ENCODE measurements at regions not wholly inside any gene's neighbourhood (a gene's known extent, or its start where the extent isn't known, plus 50 kb on each side); places are given as distances from the start of the nearest gene placed in this dataset.
"Not testable (repeated sequence)": the region's sequence is repeated elsewhere in the genome, so short reads cannot be mapped to it uniquely, and the experiment has no call there.

DNA sequence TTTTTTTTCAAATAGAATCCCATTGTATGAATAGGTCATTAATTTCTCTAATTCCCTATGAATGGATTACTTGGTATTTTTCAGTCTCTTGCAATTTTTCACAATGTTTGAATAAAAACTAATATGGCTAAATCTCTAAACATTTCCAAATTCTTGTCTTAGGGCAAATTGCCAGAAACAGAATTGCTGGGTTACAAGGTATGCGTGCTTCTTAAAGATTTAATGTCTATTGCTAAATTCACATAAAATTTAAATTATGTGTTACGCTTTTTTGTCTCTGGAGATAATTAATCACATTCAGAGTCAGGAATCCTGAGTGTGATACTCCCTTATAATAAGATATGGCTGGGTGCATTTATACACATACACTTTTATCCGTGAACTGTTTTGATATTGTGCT, 264.5 kb upstream of the TBL1XR1 start:
- Histone ChIP-seq H3K27me3 (ENCODE audit: control insufficient read depth in 3 of 3, insufficient read depth in 3 of 3, low read length in 3 of 3) (no peaks in the 10 kb centered on the region), H3K27ac (ENCODE audit: low read depth in 1 of 3, low read length in 2 of 3) (no peak overlapping the region), H3K9me3 (ENCODE audit: control insufficient read depth in 2 of 2, insufficient read depth in 1 of 2, low read depth in 1 of 2, low read length in 1 of 2) (peaks cover 0 to 12% of the 10 kb centered on the region in 2 donors), H3K4me1 (ENCODE audit: control insufficient read depth in 3 of 3, insufficient read depth in 2 of 3, low read depth in 1 of 3, low read length in 2 of 3) (peaks cover 0 to 3% (median 0%) of the 10 kb centered on the region in 3 donors), H3K36me3 (ENCODE audit: control insufficient read depth in 3 of 3, insufficient read depth in 2 of 3, low read depth in 1 of 3, low read length in 3 of 3) (no peaks in the 10 kb centered on the region), H3K4me3 (ENCODE audit: low read depth in 1 of 3, low read length in 3 of 3) (no peak overlapping the region)
- no peak for DNase-seq
- FAIRE-seq, result no peak
- 93 to 95% (median 95%) methylated on average over 3 of the region's 3 CpGs for WGBS, 3 donors

- not testable (repeated sequence) for H3K27me3 ChIP-seq (ENCODE audit: control insufficient read depth in 3 of 3, insufficient read depth in 3 of 3, low read length in 3 of 3); FAIRE-seq; H3K36me3 ChIP-seq (ENCODE audit: control insufficient read depth in 3 of 3, insufficient read depth in 2 of 3, low read depth in 1 of 3, low read length in 3 of 3); H3K4me3 ChIP-seq (ENCODE audit: low read depth in 1 of 3, low read length in 3 of 3); H3K27ac ChIP-seq (ENCODE audit: low read depth in 1 of 3, low read length in 2 of 3); H3K9me3 ChIP-seq (ENCODE audit: control insufficient read depth in 2 of 2, insufficient read depth in 1 of 2, low read depth in 1 of 2, low read length in 1 of 2); H3K4me1 ChIP-seq (ENCODE audit: control insufficient read depth in 3 of 3, insufficient read depth in 2 of 3, low read depth in 1 of 3, low read length in 2 of 3); DNase-seq
- WGBS, 3 donors, result 67 to 91% (median 70%) methylated on average over 2 of the region's 2 CpGs
Observed at GRCh38 chr3:177463341-177463740, 266.1 kb upstream of the TBL1XR1 start.

DNA sequence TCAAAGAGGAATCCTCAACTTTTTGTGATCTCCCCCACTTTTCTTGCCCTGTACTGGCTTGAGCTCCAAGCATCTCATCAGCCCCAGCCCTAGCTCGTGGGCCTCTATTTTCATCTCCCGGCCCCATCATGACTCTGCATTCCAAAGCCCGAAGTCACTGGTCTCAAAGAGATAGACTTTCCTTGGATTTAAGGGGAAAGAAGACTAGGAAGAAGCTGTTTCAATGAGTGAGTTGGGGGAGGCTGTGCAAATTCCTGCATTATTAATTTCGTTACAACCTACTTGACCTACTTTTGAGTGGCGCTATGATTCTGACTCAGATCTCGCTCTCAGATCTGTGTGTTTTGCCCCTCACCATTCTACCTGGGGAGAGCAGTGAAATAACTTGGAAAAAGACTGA, 266.6 kb upstream of the TBL1XR1 start:
- 70 to 86% (median 79%) methylated on average over 6 of the region's 6 CpGs for WGBS, 3 donors
- Histone ChIP-seq H3K27me3 (ENCODE audit: control insufficient read depth in 3 of 3, insufficient read depth in 3 of 3, low read length in 3 of 3) (no peaks in the 10 kb centered on the region), H3K27ac (ENCODE audit: low read depth in 1 of 3, low read length in 2 of 3) (no peak overlapping the region), H3K4me3 (ENCODE audit: low read depth in 1 of 3, low read length in 3 of 3) (no peak overlapping the region), H3K36me3 (ENCODE audit: control insufficient read depth in 3 of 3, insufficient read depth in 2 of 3, low read depth in 1 of 3, low read length in 3 of 3) (no peaks in the 10 kb centered on the region), H3K4me1 (ENCODE audit: control insufficient read depth in 3 of 3, insufficient read depth in 2 of 3, low read depth in 1 of 3, low read length in 2 of 3) (peaks cover 2 to 7% (median 3%) of the 10 kb centered on the region in 3 donors), H3K9me3 (ENCODE audit: control insufficient read depth in 2 of 2, insufficient read depth in 1 of 2, low read depth in 1 of 2, low read length in 1 of 2) (no peaks in the 10 kb centered on the region)
- FAIRE-seq, result no peak
- no peak for DNase-seq

DNA sequence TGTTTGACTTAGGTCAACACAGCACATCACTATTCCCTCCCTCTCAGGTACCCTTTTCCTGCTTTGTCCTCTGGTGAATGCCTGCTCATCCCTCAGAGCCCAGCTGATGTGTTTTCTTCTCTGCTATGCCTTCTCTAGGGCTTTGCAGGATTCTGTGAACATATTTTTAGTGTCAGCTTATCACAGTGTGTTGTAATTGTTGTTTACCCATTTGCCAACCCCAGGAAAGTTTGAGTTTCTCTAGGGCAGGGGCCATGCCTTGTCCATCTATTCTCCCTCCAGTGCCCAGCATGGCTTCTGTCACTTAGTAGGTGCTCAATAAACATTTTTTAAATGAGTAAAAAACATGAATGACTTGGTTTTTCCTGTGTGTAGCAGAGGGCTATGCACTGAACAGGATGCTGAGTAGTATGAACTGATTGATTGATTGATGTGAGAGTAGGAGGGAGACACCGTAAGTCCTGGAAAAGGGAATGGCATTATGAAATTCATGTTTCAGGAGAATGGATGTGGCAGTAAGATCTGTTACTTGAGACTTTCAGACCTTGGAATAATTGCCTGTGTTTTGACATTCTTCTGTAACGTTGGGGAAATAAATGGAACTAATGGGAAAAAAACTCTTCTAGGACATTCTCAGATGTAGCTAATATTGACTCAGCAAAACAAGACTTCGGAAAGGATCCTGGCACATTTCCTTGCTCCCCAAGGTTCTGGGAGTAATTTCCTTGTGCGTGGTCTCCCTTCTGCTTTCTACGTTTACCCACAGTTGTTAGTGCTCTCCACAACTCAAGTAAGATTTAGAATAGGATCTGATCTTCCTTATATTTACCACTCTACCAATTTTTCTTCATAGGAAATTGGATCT, 267.3 kb upstream of the TBL1XR1 start:
- Histone ChIP-seq H3K27me3 (ENCODE audit: control insufficient read depth in 3 of 3, insufficient read depth in 3 of 3, low read length in 3 of 3) (no peaks in the 10 kb centered on the region), H3K4me3 (ENCODE audit: low read depth in 1 of 3, low read length in 3 of 3) (no peak overlapping the region), H3K4me1 (ENCODE audit: control insufficient read depth in 3 of 3, insufficient read depth in 2 of 3, low read depth in 1 of 3, low read length in 2 of 3) (peaks cover 2 to 7% (median 3%) of the 10 kb centered on the region in 3 donors), H3K9me3 (ENCODE audit: control insufficient read depth in 2 of 2, insufficient read depth in 1 of 2, low read depth in 1 of 2, low read length in 1 of 2) (no peaks in the 10 kb centered on the region), H3K36me3 (ENCODE audit: control insufficient read depth in 3 of 3, insufficient read depth in 2 of 3, low read depth in 1 of 3, low read length in 3 of 3) (no peaks in the 10 kb centered on the region), H3K27ac (ENCODE audit: low read depth in 1 of 3, low read length in 2 of 3) (no peak overlapping the region)
- 77 to 96% (median 88%) methylated on average over 5 of the region's 5 CpGs for WGBS, 3 donors
- no peak for FAIRE-seq
- DNase-seq, result no peak

DNA sequence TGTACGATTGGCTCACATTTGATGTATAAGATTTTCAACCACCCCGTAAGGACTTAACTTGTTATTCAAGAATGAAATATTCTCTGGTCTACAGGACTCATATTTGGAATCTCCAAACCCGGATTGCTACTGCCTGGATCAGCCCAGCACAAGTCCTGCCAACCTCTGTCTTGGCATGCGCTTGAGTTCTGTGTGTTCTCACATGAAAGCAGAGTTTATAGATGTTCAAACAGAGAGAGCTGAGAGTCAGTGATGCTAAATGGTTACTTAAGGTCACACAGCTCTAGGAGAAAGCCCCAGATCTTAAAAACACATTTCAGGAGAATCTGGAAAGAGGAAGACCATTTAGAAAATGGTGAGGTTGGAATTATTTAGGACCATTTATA, 268.0 kb upstream of the TBL1XR1 start:
- Histone ChIP-seq H3K27ac (ENCODE audit: low read depth in 1 of 3, low read length in 2 of 3) (no peak overlapping the region), H3K36me3 (ENCODE audit: control insufficient read depth in 3 of 3, insufficient read depth in 2 of 3, low read depth in 1 of 3, low read length in 3 of 3) (no peaks in the 10 kb centered on the region), H3K4me1 (ENCODE audit: control insufficient read depth in 3 of 3, insufficient read depth in 2 of 3, low read depth in 1 of 3, low read length in 2 of 3) (peaks cover 0 to 7% (median 2%) of the 10 kb centered on the region in 3 donors), H3K9me3 (ENCODE audit: control insufficient read depth in 2 of 2, insufficient read depth in 1 of 2, low read depth in 1 of 2, low read length in 1 of 2) (no peaks in the 10 kb centered on the region), H3K4me3 (ENCODE audit: low read depth in 1 of 3, low read length in 3 of 3) (no peak overlapping the region), H3K27me3 (ENCODE audit: control insufficient read depth in 3 of 3, insufficient read depth in 3 of 3, low read length in 3 of 3) (no peaks in the 10 kb centered on the region)
- WGBS, 3 donors, result 76 to 94% (median 93%) methylated on average over 4 of the region's 4 CpGs
- DNase-seq (no peak), FAIRE-seq (no peak)

GRCh38 chr3:177466074-177466473, 268.8 kb upstream of the TBL1XR1 start:
- no peak overlapping the region for H3K27ac ChIP-seq (ENCODE audit: low read depth in 1 of 3, low read length in 2 of 3)
- no peak overlapping the region for H3K4me3 ChIP-seq (ENCODE audit: low read depth in 1 of 3, low read length in 3 of 3)
- H3K36me3 ChIP-seq (ENCODE audit: control insufficient read depth in 3 of 3, insufficient read depth in 2 of 3, low read depth in 1 of 3, low read length in 3 of 3), result no peaks in the 10 kb centered on the region
- H3K27me3 ChIP-seq (ENCODE audit: control insufficient read depth in 3 of 3, insufficient read depth in 3 of 3, low read length in 3 of 3), result no peaks in the 10 kb centered on the region
- WGBS, 3 donors, result 69 to 89% (median 73%) methylated on average over 4 of the region's 4 CpGs
- no peaks in the 10 kb centered on the region for H3K9me3 ChIP-seq (ENCODE audit: control insufficient read depth in 2 of 2, insufficient read depth in 1 of 2, low read depth in 1 of 2, low read length in 1 of 2)
- H3K4me1 ChIP-seq (ENCODE audit: control insufficient read depth in 3 of 3, insufficient read depth in 2 of 3, low read depth in 1 of 3, low read length in 2 of 3), result peaks cover 0 to 7% (median 2%) of the 10 kb centered on the region in 3 donors
- no peak for FAIRE-seq
- DNase-seq, result no peak

- 95 to 98% (median 96%) methylated on average over 5 of the region's 5 CpGs for WGBS, 3 donors
- not testable (repeated sequence) for H3K27me3 ChIP-seq (ENCODE audit: control insufficient read depth in 3 of 3, insufficient read depth in 3 of 3, low read length in 3 of 3); H3K36me3 ChIP-seq (ENCODE audit: control insufficient read depth in 3 of 3, insufficient read depth in 2 of 3, low read depth in 1 of 3, low read length in 3 of 3); H3K27ac ChIP-seq (ENCODE audit: low read depth in 1 of 3, low read length in 2 of 3); FAIRE-seq; H3K9me3 ChIP-seq (ENCODE audit: control insufficient read depth in 2 of 2, insufficient read depth in 1 of 2, low read depth in 1 of 2, low read length in 1 of 2); DNase-seq; H3K4me1 ChIP-seq (ENCODE audit: control insufficient read depth in 3 of 3, insufficient read depth in 2 of 3, low read depth in 1 of 3, low read length in 2 of 3); H3K4me3 ChIP-seq (ENCODE audit: low read depth in 1 of 3, low read length in 3 of 3)
Observed at GRCh38 chr3:177466622-177467021, 269.3 kb upstream of the TBL1XR1 start.

DNA sequence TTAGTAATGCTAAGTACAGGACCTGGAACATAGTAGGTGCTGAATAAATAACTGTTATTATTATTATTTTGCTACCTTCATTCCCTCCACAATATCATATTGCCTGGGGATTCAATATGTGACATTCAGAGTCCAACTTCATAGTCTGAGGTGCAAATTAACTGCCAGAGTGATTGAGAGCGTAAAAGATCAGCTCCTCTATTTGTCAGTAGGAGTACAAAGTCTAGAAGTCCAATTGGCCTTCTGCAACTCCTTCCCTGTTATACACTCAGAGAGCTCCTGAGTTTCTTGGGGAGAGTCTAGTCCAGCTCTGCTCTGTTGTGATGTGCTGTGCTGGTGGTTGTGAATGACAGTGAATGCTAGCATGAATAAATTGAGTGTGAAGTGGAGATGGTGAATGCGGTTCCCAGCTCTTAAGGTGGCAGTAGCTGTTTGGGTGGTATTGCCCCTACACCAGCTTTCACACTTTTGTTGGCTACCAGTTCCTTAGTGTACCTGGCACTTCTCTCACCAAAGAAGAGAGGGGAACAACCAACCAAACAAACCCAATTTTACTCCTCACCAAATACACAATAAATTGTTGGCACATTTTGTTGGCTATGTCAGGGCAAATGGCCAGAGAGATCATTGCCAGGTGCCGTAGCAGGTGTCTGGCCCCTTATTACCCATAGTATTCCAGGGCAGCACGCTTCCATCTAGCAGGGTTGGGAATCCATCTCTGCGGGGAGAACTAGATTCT, 270.1 kb upstream of the TBL1XR1 start:
- DNase-seq (peak; percentile 76 to 93), FAIRE-seq (no peak)
- H3K27me3 ChIP-seq (ENCODE audit: control insufficient read depth in 3 of 3, insufficient read depth in 3 of 3, low read length in 3 of 3), result no peaks in the 10 kb centered on the region
- H3K27ac ChIP-seq (ENCODE audit: low read depth in 1 of 3, low read length in 2 of 3), result peak overlapping the region in 1 of 3 donors; percentile 24
- H3K36me3 ChIP-seq (ENCODE audit: control insufficient read depth in 3 of 3, insufficient read depth in 2 of 3, low read depth in 1 of 3, low read length in 3 of 3), result no peaks in the 10 kb centered on the region
- 36 to 84% (median 55%) methylated on average over 5 of the region's 5 CpGs for WGBS, 3 donors
- no peaks in the 10 kb centered on the region for H3K9me3 ChIP-seq (ENCODE audit: control insufficient read depth in 2 of 2, insufficient read depth in 1 of 2, low read depth in 1 of 2, low read length in 1 of 2)
- no peak overlapping the region for H3K4me3 ChIP-seq (ENCODE audit: low read depth in 1 of 3, low read length in 3 of 3)
- peaks cover 0 to 7% (median 2%) of the 10 kb centered on the region in 3 donors for H3K4me1 ChIP-seq (ENCODE audit: control insufficient read depth in 3 of 3, insufficient read depth in 2 of 3, low read depth in 1 of 3, low read length in 2 of 3)

All from small intestine (tissue), 7 donors.